Liver (tissue), 8 donors: ENCODE measurements at regions not wholly inside any gene's neighbourhood (a gene's known extent, or its start where the extent isn't known, plus 50 kb on each side); places are given as distances from the start of the nearest gene placed in this dataset.

Source experiments
- DNase-seq: peaks from one replicate; pipeline ENCODE4 v3.0.0-alpha.2; 2017; ENCODE audit warnings: low spot score
- H3K27ac ChIP-seq, 2 donors: one replicate each; pipeline ENCODE4 v1.7.0; 2013; ENCODE audit warnings: inconsistent platforms in 2 of 2, low read length in 2 of 2, control low read depth in 1 of 2, low read depth in 1 of 2, mild to moderate bottlenecking in 1 of 2
- H3K27me3 ChIP-seq, 4 donors: one replicate each; pipeline versions ENCODE4 v1.6.1 to v1.7.0; 2013; ENCODE audit warnings: low read length in 3 of 4, inconsistent platforms in 1 of 4, mild to moderate bottlenecking in 1 of 4, moderate library complexity in 1 of 4; ENCODE audit not compliant: control insufficient read depth in 4 of 4, insufficient read depth in 4 of 4
- H3K36me3 ChIP-seq, 4 donors: one replicate each; pipeline versions ENCODE4 v1.6.1 to v1.7.0; 2013; ENCODE audit warnings: low read length in 3 of 4, mild to moderate bottlenecking in 3 of 4, low read depth in 1 of 4, moderate library complexity in 1 of 4; ENCODE audit not compliant: control insufficient read depth in 4 of 4, insufficient read depth in 3 of 4
- H3K4me1 ChIP-seq, 4 donors: one replicate each; pipeline versions ENCODE4 v1.6.1 to v1.7.0; 2013; ENCODE audit warnings: low read length in 3 of 4, mild to moderate bottlenecking in 3 of 4, moderate library complexity in 1 of 4; ENCODE audit not compliant: control insufficient read depth in 4 of 4, insufficient read depth in 4 of 4
- H3K4me3 ChIP-seq, 3 donors: one replicate each; pipeline versions ENCODE4 v1.6.1 to v1.7.0; 2013; ENCODE audit warnings: low read length in 3 of 3, control low read depth in 1 of 3, low read depth in 1 of 3, mild to moderate bottlenecking in 1 of 3
- H3K9ac ChIP-seq, 2 donors: one replicate each; pipeline ENCODE4 v1.7.0; 2013; ENCODE audit warnings: low read length in 2 of 2, mild to moderate bottlenecking in 2 of 2, moderate library complexity in 2 of 2, control low read depth in 1 of 2, low read depth in 1 of 2
- H3K9me3 ChIP-seq, 4 donors: one replicate each; pipeline versions ENCODE4 v1.6.1 to v1.7.0; 2013; ENCODE audit warnings: low read length in 3 of 4; ENCODE audit not compliant: control insufficient read depth in 4 of 4
- EGR1 ChIP-seq, 2 donors: IDR thresholded peaks; 2 replicates each; pipeline ENCODE4 v1.6.1; 2016 to 2018; ENCODE audit warnings: antibody characterized with exemption in 2 of 2, low read depth in 2 of 2
- FOXA1 ChIP-seq: IDR thresholded peaks from 2 replicates; pipeline ENCODE4 v1.6.1; 2016; ENCODE audit warnings: antibody characterized with exemption
- FOXA2 ChIP-seq: IDR thresholded peaks from 2 replicates; pipeline ENCODE4 v1.6.1; 2016; ENCODE audit warnings: antibody characterized with exemption
- GABPA ChIP-seq, 2 donors: IDR thresholded peaks in 1 of 2; conservative IDR thresholded peaks in 1 of 2; 2 replicates each; pipeline ENCODE4 v1.6.1; 2016; ENCODE audit warnings: antibody characterized with exemption in 2 of 2, mild to moderate bottlenecking in 1 of 2, moderate library complexity in 1 of 2
- HNF4A ChIP-seq, 2 donors: conservative IDR thresholded peaks; 2 replicates each; pipeline ENCODE4 v1.6.1; 2016; ENCODE audit warnings: antibody characterized with exemption in 2 of 2, mild to moderate bottlenecking in 2 of 2
- HNF4G ChIP-seq: IDR thresholded peaks from 2 replicates; pipeline ENCODE4 v1.6.1; 2016; ENCODE audit warnings: antibody characterized with exemption
- JUND ChIP-seq, 2 donors: IDR thresholded peaks; 2 replicates each; pipeline ENCODE4 v1.6.1; 2016; ENCODE audit warnings: antibody characterized with exemption in 2 of 2
- NR2F2 ChIP-seq: IDR thresholded peaks from 2 replicates; pipeline ENCODE4 v1.6.1; 2016; ENCODE audit warnings: antibody characterized with exemption
- TAF1 ChIP-seq: conservative IDR thresholded peaks from 2 replicates; pipeline ENCODE4 v1.6.1; 2016; ENCODE audit warnings: antibody characterized with exemption, mild to moderate bottlenecking
- YY1 ChIP-seq: IDR thresholded peaks from 2 replicates; pipeline ENCODE4 v1.6.1; 2016; ENCODE audit warnings: antibody characterized with exemption, mild to moderate bottlenecking
- WGBS: extraction: QIAGEN DNeasy Blood & Tissue Kit; methylation state at CpG from one replicate; pipeline ENCODE4 v1.1.7; 2013; 5-methylcytosine and 5-hydroxymethylcytosine counted together
- TF ChIP-seq, protein P1 (sequence below): IDR thresholded peaks from 2 replicates; pipeline ENCODE4 v1.6.1; 2016; ENCODE audit warnings: antibody characterized with exemption
- TF ChIP-seq, protein P2 (sequence below): IDR thresholded peaks from 2 replicates; pipeline ENCODE4 v1.6.1; 2016; ENCODE audit warnings: antibody characterized with exemption
- TF ChIP-seq, protein P3 (sequence below): IDR thresholded peaks from 2 replicates; pipeline ENCODE4 v1.6.1; 2016; ENCODE audit warnings: antibody characterized with exemption, mild to moderate bottlenecking
- TF ChIP-seq, protein P4 (sequence below): IDR thresholded peaks from 2 replicates; pipeline ENCODE4 v1.6.1; 2016; ENCODE audit warnings: antibody characterized with exemption
- TF ChIP-seq, protein P5 (sequence below): fragments of 150-350 bp; IDR thresholded peaks from 2 replicates; pipeline ENCODE4 v1.5.1; 2017; ENCODE audit warnings: improper control_type of control experiment, low read depth, low read length; ENCODE audit not compliant: missing input control
- donor health status: healthy.
- donor health status: healthy.
- donor health status: healthy.
- donor health status: healthy.
- donor health status: healthy.

DNA sequence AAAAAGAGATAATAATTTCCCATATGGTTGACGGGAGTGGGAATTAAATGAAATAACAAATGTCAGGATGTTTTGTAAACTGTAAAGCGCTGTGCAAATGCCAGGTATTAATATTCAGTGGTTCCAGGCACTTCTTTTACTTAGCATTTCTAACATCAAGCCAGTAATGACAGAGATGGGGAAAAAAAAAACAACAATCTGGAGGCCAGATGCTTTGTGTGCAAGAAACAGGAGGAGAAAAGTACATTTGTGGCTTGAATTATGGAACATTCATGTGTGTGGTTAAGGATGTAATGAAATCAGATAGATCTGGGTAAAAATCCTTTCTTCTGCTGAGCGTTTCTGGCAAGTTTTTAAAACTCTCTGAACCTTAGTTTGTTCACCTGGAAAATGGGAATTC is 509.6 kb downstream of the FUT8 start:
- Histone ChIP-seq H3K36me3 (no peaks in the 10 kb centered on the region), H3K27me3 (peaks cover 0 to 8% (median 1%) of the 10 kb centered on the region in 4 donors), H3K9ac (no peak overlapping the region), H3K4me3 (no peak overlapping the region), H3K9me3 (no peaks in the 10 kb centered on the region), H3K27ac (no peak overlapping the region), H3K4me1 (no peaks in the 10 kb centered on the region)
- WGBS: 75% methylated on average over 3 of the region's 3 CpGs
- TF ChIP-seq FOXA1 (no peak), FOXA2 (no peak), JUND (IDR thresholded peaks at IDR 0.05) (no peak), HNF4A (conservative IDR thresholded peaks at IDR 0.05) (no peak), TAF1 (no peak), YY1 (no peak), GABPA (IDR thresholded peaks at IDR 0.05 in 1 of 2, conservative IDR thresholded peaks at IDR 0.05 in 1 of 2) (no peak), HNF4G (no peak), EGR1 (IDR thresholded peaks at IDR 0.05; ENCODE audit: low read depth in 2 of 2) (no peak), NR2F2 (no peak)
- TF ChIP-seq, protein P1, sequence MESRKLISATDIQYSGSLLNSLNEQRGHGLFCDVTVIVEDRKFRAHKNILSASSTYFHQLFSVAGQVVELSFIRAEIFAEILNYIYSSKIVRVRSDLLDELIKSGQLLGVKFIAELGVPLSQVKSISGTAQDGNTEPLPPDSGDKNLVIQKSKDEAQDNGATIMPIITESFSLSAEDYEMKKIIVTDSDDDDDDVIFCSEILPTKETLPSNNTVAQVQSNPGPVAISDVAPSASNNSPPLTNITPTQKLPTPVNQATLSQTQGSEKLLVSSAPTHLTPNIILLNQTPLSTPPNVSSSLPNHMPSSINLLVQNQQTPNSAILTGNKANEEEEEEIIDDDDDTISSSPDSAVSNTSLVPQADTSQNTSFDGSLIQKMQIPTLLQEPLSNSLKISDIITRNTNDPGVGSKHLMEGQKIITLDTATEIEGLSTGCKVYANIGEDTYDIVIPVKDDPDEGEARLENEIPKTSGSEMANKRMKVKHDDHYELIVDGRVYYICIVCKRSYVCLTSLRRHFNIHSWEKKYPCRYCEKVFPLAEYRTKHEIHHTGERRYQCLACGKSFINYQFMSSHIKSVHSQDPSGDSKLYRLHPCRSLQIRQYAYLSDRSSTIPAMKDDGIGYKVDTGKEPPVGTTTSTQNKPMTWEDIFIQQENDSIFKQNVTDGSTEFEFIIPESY: no peak
- TF ChIP-seq, protein P2, sequence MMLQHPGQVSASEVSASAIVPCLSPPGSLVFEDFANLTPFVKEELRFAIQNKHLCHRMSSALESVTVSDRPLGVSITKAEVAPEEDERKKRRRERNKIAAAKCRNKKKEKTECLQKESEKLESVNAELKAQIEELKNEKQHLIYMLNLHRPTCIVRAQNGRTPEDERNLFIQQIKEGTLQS: no peak
- TF ChIP-seq, protein P3, sequence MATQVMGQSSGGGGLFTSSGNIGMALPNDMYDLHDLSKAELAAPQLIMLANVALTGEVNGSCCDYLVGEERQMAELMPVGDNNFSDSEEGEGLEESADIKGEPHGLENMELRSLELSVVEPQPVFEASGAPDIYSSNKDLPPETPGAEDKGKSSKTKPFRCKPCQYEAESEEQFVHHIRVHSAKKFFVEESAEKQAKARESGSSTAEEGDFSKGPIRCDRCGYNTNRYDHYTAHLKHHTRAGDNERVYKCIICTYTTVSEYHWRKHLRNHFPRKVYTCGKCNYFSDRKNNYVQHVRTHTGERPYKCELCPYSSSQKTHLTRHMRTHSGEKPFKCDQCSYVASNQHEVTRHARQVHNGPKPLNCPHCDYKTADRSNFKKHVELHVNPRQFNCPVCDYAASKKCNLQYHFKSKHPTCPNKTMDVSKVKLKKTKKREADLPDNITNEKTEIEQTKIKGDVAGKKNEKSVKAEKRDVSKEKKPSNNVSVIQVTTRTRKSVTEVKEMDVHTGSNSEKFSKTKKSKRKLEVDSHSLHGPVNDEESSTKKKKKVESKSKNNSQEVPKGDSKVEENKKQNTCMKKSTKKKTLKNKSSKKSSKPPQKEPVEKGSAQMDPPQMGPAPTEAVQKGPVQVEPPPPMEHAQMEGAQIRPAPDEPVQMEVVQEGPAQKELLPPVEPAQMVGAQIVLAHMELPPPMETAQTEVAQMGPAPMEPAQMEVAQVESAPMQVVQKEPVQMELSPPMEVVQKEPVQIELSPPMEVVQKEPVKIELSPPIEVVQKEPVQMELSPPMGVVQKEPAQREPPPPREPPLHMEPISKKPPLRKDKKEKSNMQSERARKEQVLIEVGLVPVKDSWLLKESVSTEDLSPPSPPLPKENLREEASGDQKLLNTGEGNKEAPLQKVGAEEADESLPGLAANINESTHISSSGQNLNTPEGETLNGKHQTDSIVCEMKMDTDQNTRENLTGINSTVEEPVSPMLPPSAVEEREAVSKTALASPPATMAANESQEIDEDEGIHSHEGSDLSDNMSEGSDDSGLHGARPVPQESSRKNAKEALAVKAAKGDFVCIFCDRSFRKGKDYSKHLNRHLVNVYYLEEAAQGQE: no peak
- TF ChIP-seq, protein P4, sequence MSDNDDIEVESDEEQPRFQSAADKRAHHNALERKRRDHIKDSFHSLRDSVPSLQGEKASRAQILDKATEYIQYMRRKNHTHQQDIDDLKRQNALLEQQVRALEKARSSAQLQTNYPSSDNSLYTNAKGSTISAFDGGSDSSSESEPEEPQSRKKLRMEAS: no peak
- TF ChIP-seq, protein P5, sequence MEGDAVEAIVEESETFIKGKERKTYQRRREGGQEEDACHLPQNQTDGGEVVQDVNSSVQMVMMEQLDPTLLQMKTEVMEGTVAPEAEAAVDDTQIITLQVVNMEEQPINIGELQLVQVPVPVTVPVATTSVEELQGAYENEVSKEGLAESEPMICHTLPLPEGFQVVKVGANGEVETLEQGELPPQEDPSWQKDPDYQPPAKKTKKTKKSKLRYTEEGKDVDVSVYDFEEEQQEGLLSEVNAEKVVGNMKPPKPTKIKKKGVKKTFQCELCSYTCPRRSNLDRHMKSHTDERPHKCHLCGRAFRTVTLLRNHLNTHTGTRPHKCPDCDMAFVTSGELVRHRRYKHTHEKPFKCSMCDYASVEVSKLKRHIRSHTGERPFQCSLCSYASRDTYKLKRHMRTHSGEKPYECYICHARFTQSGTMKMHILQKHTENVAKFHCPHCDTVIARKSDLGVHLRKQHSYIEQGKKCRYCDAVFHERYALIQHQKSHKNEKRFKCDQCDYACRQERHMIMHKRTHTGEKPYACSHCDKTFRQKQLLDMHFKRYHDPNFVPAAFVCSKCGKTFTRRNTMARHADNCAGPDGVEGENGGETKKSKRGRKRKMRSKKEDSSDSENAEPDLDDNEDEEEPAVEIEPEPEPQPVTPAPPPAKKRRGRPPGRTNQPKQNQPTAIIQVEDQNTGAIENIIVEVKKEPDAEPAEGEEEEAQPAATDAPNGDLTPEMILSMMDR: no peak
- no peak for DNase-seq

DNA sequence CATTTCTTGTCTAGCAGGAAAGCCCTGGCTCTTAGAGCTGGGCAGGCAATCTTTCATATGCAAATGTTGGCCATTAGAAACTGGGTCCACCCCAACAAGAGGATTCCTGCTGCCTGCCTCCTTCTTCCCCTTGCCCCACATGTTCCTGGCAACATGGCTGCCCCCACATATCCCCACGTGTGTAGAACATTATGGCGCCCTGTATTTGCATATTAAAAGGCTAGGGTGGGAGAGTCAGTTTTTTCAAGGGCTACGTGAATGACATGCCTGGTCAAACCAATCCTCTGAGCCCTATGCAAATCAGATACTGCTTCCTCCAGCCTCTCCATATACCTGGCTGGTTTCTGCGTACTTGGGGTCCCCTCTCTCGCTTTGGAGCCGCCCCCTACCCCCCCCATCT is 514.0 kb downstream of the FUT8 start:
- H3K9me3 ChIP-seq: no peaks in the 10 kb centered on the region
- peaks cover 0 to 5% (median 1%) of the 10 kb centered on the region in 4 donors for H3K27me3 ChIP-seq
- 52% methylated on average over 6 of the region's 6 CpGs for WGBS
- DNase-seq: no peak
- H3K36me3 ChIP-seq: no peaks in the 10 kb centered on the region
- H3K4me1 ChIP-seq: no peaks in the 10 kb centered on the region
- no peak overlapping the region for H3K27ac ChIP-seq
- H3K9ac ChIP-seq: no peak overlapping the region
- H3K4me3 ChIP-seq: no peak overlapping the region
- TF ChIP-seq, protein P5: no peak
- TF ChIP-seq HNF4G (no peak), HNF4A (conservative IDR thresholded peaks at IDR 0.05) (no peak), NR2F2 (no peak)
